ENCODE measurements at regions not wholly inside any gene's neighbourhood (a gene's known extent, or its start where the extent isn't known, plus 50 kb on each side); places are given as distances from the start of the nearest gene placed in this dataset.

DNA sequence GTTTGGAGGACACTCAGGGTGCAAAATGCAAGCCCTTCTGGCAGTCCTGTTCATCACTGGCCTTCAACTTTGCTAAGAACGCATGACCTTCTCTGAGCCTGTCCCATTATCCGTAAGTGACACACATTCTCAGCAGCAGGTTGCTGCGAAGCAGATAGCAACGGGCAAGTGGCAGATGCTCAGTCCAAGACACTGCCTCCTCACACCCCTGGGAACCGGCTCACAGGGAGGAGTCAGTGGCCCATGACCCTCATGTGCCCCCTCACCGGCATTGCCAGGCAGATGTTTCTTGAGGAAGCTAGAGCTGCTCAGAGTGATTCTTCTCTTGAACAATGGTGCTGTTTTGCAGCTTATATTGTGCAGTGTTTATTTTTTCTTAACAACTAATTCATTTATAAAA lies 737.2 kb upstream of the HS6ST1 start:
- H3K4me1 Mint-ChIP-seq (ENCODE audit: low read depth): no peaks in the 10 kb centered on the region
- no peak overlapping the region for H3K4me3 Mint-ChIP-seq (ENCODE audit: low read depth)
- peaks cover 19% of the 10 kb centered on the region for H3K27me3 Mint-ChIP-seq
- H3K36me3 Mint-ChIP-seq (ENCODE audit: insufficient read depth): no peaks in the 10 kb centered on the region
- H3K9me3 Mint-ChIP-seq (ENCODE audit: low read depth): peaks cover 3% of the 10 kb centered on the region
- no peak for DNase-seq (ENCODE audit: low spot score, unreplicated experiment)
- TF ChIP-seq, protein P1, sequence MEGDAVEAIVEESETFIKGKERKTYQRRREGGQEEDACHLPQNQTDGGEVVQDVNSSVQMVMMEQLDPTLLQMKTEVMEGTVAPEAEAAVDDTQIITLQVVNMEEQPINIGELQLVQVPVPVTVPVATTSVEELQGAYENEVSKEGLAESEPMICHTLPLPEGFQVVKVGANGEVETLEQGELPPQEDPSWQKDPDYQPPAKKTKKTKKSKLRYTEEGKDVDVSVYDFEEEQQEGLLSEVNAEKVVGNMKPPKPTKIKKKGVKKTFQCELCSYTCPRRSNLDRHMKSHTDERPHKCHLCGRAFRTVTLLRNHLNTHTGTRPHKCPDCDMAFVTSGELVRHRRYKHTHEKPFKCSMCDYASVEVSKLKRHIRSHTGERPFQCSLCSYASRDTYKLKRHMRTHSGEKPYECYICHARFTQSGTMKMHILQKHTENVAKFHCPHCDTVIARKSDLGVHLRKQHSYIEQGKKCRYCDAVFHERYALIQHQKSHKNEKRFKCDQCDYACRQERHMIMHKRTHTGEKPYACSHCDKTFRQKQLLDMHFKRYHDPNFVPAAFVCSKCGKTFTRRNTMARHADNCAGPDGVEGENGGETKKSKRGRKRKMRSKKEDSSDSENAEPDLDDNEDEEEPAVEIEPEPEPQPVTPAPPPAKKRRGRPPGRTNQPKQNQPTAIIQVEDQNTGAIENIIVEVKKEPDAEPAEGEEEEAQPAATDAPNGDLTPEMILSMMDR (IDR thresholded peaks at IDR 0.05; ENCODE audit: unreplicated experiment): no peak
- H3K27ac Mint-ChIP-seq: no peak overlapping the region

DNA sequence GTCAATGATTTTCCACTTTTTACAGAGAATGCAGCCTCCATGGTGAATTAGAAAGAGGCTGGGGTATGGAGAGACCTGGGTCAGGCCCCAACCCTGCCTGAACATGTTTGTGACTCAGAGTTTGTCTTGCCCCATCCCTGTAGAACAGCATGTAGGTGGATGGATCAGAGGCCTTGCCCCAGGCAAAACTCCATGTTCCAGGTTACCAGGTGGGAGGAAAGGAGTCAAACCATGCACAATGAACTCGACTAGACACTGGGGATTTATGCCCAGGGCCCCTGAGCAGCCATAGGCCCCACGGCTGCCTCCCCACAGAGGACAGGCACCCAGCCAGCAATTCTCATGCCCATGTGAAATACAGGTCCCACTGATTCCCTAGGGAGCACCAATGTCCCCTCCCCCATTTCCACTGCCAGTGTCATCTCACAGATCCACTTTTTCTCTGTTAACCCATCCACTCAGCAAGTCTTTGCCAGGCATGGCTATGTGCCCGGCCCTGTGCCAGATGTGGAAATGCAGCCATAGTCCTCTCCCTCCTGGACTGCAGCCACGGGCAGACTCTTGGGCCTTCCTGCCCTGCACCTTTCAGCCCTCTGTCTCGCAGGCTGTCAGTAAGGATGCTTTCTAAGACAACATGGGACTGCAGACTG lies 737.8 kb upstream of the HS6ST1 start:
- Mint-ChIP-seq H3K27ac (no peak overlapping the region), H3K4me3 (ENCODE audit: low read depth) (no peak overlapping the region), H3K9me3 (ENCODE audit: low read depth) (no peaks in the 10 kb centered on the region), H3K27me3 (peaks cover 19% of the 10 kb centered on the region), H3K4me1 (ENCODE audit: low read depth) (no peaks in the 10 kb centered on the region), H3K36me3 (ENCODE audit: insufficient read depth) (no peaks in the 10 kb centered on the region)
- no peak for DNase-seq (ENCODE audit: low spot score, unreplicated experiment)
- TF ChIP-seq, protein P1 (IDR thresholded peaks at IDR 0.05; ENCODE audit: unreplicated experiment): no peak

DNA sequence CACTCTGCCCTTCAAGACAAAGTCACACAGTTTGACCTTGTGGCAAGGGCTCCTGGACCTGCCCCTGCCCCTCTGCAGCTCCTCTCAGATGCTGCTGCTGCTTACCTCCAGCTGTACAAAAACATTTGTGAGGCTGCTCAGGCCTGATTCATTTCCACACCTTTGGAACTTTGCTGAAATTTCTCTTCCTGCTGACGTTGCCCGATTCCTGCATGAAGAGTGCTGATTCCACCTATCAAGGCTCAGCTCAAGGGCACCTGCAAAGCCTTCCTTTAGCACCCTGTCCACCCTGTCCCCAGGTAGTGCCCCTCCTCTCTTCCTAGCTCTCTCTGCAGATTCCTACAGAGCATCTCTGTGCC lies 738.3 kb upstream of the HS6ST1 start:
- DNase-seq (ENCODE audit: low spot score, unreplicated experiment): no peak
- Mint-ChIP-seq H3K27me3 (peaks cover 19% of the 10 kb centered on the region), H3K36me3 (ENCODE audit: insufficient read depth) (no peaks in the 10 kb centered on the region), H3K9me3 (ENCODE audit: low read depth) (no peaks in the 10 kb centered on the region), H3K4me1 (ENCODE audit: low read depth) (no peaks in the 10 kb centered on the region), H3K4me3 (ENCODE audit: low read depth) (no peak overlapping the region), H3K27ac (peak overlapping the region; percentile 50)
- TF ChIP-seq, protein P1 (IDR thresholded peaks at IDR 0.05; ENCODE audit: unreplicated experiment): no peak

DNA sequence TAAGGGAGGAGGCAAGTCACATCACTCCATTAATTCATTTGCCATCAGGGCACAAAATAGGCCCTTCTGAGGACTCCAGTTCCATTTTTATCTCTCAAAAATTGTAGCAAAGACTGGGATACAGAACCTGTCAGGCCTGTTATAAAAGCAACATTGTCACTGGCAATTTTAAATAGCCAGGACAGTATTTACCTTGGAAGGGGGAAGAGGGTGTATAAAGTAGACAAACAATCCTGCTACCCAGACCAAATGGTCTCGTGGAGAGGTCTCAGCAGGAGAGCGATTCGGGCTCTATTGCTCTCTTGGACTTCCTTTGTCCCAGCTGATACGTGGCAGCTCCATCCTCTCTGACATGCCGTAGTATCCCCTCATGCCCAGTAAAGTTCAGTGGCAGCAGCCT lies 740.3 kb upstream of the HS6ST1 start:
- TF ChIP-seq, protein P1 (IDR thresholded peaks at IDR 0.05; ENCODE audit: unreplicated experiment): no peak
- H3K27me3 Mint-ChIP-seq: peaks cover 22% of the 10 kb centered on the region
- no peaks in the 10 kb centered on the region for H3K36me3 Mint-ChIP-seq (ENCODE audit: insufficient read depth)
- H3K9me3 Mint-ChIP-seq (ENCODE audit: low read depth): no peaks in the 10 kb centered on the region
- H3K4me1 Mint-ChIP-seq (ENCODE audit: low read depth): no peaks in the 10 kb centered on the region
- no peak overlapping the region for H3K4me3 Mint-ChIP-seq (ENCODE audit: low read depth)
- no peak overlapping the region for H3K27ac Mint-ChIP-seq
- DNase-seq (ENCODE audit: low spot score, unreplicated experiment): no peak

DNA sequence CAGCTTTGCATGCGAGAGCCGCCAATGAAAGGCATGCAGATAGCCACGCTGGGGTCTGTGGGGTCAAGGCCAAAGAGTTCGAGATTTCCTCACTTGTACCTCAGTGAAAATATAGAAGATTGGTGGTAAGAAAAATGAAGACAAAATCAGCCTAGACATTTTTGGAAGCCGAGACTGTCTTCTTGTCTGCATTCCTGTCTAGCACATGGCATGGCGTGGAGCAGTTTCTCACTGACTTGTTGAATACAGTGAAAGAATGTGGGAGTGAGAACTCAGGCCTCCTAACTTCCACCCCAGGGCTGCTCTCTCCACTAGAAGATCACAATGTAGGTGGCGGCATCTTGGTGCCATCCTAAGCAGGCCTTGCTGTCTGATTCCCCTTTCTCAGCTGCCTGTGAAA lies 740.8 kb upstream of the HS6ST1 start:
- Mint-ChIP-seq H3K27ac (no peak overlapping the region), H3K36me3 (ENCODE audit: insufficient read depth) (no peaks in the 10 kb centered on the region), H3K4me3 (ENCODE audit: low read depth) (no peak overlapping the region), H3K4me1 (ENCODE audit: low read depth) (no peaks in the 10 kb centered on the region), H3K9me3 (ENCODE audit: low read depth) (no peaks in the 10 kb centered on the region), H3K27me3 (peaks cover 25% of the 10 kb centered on the region)
- DNase-seq (ENCODE audit: low spot score, unreplicated experiment): no peak
- TF ChIP-seq, protein P1 (IDR thresholded peaks at IDR 0.05; ENCODE audit: unreplicated experiment): no peak
